ENCODE measurements at regions not wholly inside any gene's neighbourhood (a gene's known extent, or its start where the extent isn't known, plus 50 kb on each side); places are given as distances from the start of the nearest gene placed in this dataset.

DNA sequence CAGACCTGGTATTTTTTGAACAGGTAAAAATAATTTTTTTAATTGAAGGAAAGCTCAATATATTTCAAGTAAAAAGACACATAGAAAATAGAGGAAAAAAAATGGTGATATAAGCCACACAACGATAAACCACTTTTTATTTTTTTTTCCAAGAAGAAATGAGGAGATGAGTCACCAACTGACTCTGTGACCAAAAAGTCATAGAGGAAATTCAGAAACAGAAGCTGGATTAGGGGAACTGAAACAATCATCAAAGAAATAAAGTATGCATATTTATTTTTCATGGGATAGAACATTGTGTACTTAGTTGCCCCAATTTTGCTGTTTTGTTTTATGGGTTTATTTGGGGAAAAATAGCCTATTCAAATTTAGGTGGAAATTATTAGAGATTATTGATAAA is 176.8 kb upstream of the AGR3 start:
- TF ChIP-seq, protein P1, sequence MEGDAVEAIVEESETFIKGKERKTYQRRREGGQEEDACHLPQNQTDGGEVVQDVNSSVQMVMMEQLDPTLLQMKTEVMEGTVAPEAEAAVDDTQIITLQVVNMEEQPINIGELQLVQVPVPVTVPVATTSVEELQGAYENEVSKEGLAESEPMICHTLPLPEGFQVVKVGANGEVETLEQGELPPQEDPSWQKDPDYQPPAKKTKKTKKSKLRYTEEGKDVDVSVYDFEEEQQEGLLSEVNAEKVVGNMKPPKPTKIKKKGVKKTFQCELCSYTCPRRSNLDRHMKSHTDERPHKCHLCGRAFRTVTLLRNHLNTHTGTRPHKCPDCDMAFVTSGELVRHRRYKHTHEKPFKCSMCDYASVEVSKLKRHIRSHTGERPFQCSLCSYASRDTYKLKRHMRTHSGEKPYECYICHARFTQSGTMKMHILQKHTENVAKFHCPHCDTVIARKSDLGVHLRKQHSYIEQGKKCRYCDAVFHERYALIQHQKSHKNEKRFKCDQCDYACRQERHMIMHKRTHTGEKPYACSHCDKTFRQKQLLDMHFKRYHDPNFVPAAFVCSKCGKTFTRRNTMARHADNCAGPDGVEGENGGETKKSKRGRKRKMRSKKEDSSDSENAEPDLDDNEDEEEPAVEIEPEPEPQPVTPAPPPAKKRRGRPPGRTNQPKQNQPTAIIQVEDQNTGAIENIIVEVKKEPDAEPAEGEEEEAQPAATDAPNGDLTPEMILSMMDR (IDR thresholded peaks at IDR 0.05; ENCODE audit: low read depth, low read length): no peak
- DNase-seq (ENCODE audit: extremely low read depth, low read depth): no peak

DNA sequence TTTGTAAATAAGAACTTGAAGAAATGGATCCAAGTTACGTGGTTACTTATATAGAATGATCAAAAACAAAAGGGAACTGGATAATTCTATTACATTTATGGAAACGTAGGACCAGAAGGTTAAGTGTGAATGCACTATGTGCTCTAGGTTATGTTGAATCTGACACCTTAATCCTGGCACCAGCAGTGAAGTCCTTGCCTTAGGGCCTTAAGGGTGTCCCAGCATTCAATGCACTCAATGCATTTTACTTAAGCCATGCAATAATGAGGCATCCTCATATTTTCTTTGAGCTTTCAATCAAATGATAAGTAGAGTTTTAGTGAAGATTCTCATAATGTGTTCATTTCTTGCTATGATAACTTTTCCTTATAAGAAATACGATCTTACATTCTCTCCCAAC is 178.3 kb upstream of the AGR3 start:
- DNase-seq (ENCODE audit: extremely low read depth, low read depth): no peak
- TF ChIP-seq, protein P1 (IDR thresholded peaks at IDR 0.05; ENCODE audit: low read depth, low read length): no peak

DNA sequence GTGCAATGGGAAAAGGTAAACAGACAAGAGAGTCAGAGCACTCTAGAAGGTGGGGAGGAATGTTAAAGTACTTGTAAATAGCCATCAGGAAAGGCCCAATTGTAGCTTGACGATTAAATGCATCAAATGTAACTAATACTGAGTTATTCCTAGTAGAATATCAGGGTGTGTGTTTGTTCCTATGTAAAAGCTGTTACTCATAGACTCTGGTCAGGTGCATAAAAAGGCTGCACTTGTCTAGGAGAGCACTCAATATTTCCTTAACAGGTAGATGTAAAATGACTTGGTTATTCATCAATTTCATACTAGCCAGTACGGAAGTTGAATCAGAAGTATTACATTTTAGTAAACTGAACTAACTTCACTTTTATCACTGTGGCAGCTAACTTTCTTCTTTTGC is 179.7 kb upstream of the AGR3 start:
- TF ChIP-seq, protein P1 (IDR thresholded peaks at IDR 0.05; ENCODE audit: low read depth, low read length): no peak
- no peak for DNase-seq (ENCODE audit: extremely low read depth, low read depth)

DNA sequence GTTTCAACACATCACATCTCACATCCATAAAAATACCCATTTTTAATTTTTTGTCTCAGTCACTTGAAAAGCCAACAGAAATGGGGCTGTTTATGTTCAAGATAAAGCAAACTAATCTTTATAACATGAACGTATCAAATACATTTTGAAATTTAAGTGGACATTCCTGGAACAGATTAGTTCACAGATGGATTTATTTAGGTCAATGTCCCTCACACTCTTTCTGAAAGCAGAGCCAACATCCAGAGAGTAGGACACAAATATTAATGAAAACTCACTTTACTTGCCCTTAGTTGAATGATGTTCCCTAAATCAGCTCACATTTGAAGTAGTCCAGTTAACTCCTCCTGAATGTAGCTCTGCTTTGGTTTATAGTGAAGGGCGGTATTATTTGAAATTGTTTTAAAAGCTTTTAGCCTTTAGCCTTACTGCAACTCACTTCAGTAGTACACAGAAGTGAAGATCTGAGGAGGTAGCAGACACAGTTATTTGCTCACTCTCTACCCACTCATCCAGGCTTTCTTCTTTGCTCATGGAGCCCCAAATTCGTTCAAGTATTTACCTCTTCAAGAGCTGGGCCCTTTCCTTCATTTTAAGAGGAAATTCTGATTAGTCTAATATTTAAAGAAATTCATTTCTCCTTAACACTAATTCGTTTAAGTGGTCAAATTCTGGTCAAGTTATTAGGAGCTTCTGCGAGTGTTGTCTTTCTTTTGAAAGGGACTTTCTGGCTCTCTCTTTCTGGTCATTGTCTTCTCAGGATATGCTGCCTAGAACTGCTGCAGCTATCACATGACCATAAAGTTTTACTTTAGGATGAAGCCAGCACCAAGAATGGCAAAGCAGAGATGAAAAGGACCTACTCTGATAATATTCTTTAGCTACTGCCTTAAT is 180.6 kb upstream of the AGR3 start:
- DNase-seq (ENCODE audit: extremely low read depth, low read depth): no peak
- TF ChIP-seq, protein P1 (IDR thresholded peaks at IDR 0.05; ENCODE audit: low read depth, low read length): no peak

DNA sequence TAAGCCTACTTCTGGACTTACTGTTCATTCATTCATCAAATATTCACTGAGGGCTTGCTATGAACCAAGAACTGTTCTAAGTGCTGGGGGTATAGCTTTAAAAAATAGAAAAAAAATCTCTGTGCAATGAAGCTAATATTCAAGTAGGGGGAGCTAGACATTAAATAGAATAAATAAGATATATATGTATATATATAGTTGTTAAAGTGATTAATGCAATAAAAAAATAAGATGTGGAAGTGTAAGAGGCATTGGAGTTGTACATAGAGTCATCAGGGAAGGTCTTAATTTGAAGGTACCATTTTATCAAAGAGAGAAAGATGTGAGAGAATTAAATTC is 181.2 kb upstream of the AGR3 start:
- DNase-seq (ENCODE audit: extremely low read depth, low read depth): no peak
- TF ChIP-seq, protein P1 (IDR thresholded peaks at IDR 0.05; ENCODE audit: low read depth, low read length): no peak

DNA sequence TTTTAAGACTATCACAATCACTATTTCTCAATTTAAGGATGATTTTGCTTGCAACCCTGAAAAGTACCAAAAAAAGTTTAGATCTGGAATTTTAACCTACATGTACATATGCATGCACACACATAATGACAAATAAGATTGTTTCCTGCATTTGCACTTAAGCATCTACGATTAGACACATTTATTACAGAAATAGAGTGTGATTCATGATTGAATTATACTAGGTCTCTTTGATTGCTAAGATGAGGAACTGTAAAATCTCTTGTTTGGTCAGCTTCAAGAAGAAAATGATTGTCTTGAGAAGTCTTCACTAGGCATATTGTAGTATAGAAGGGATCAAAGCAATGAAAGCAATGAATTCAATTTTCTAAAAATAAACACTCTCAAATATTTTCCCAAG is 185.9 kb upstream of the AGR3 start:
- no peak for DNase-seq (ENCODE audit: extremely low read depth, low read depth)
- TF ChIP-seq, protein P1 (IDR thresholded peaks at IDR 0.05; ENCODE audit: low read depth, low read length): no peak

DNA sequence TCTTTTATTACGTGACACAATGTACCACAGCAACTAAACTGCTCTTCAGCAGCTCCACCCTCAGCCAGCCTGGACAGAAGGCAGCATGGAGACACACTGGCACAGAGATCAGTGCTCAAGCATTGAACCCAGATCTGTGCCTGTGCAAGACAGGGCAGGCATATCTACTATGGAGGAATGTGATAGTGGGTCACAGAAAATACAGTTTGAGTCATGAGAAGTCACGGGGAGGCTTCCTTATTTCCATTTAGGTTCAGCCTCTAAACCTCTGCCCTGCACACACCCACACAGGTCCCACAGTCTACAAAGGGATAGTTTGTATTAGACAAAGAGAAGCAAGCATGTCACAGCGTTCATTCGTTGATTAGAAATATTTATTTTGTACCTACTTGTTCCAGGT is 187.4 kb upstream of the AGR3 start:
- DNase-seq (ENCODE audit: extremely low read depth, low read depth): no peak
- TF ChIP-seq, protein P1 (IDR thresholded peaks at IDR 0.05; ENCODE audit: low read depth, low read length): no peak

Data from AG09319 (cell line).